Thyroid gland (tissue), 4 donors: ENCODE measurements at regions not wholly inside any gene's neighbourhood (a gene's known extent, or its start where the extent isn't known, plus 50 kb on each side); places are given as distances from the start of the nearest gene placed in this dataset.

Source experiments
- DNase-seq, 2 donors: peaks; one replicate each; pipeline ENCODE4 v3.0.0-alpha.2; 2019
- H3K27ac ChIP-seq, 3 donors: fragments of 200-600 bp; sonication (generic); 1 replicate in 2 of 3; 2 replicates in 1 of 3; pipeline ENCODE4 v1.5.1; 2016 to 2019; ENCODE audit warnings: mild to moderate bottlenecking in 1 of 3, moderate library complexity in 1 of 3
- H3K27me3 ChIP-seq: fragments of 200-600 bp; sonication (generic); one replicate; pipeline ENCODE4 v1.5.1; 2019
- H3K36me3 ChIP-seq, 2 donors: fragments of 200-600 bp; sonication (generic); one replicate each; pipeline ENCODE4 v1.5.1; 2016 to 2019
- H3K4me1 ChIP-seq, 2 donors: fragments of 200-600 bp; sonication (generic); one replicate each; pipeline ENCODE4 v1.5.1; 2017 to 2019
- H3K4me3 ChIP-seq, 3 donors: fragments of 200-600 bp; sonication (generic); replicated peaks in 1 of 3; 1 replicate in 2 of 3; 2 replicates in 1 of 3; pipeline ENCODE4 v1.5.1; 2016; ENCODE audit warnings: mild to moderate bottlenecking in 1 of 3
- H3K9me3 ChIP-seq: fragments of 200-600 bp; sonication (generic); one replicate; pipeline ENCODE4 v1.5.1; 2017
- POLR2A ChIP-seq, 2 donors: fragments of 450-650 bp; IDR thresholded peaks; one replicate each; pipeline ENCODE4 v1.6.1; 2017; ENCODE audit warnings: antibody characterized with exemption in 2 of 2, mild to moderate bottlenecking in 2 of 2, moderate library complexity in 1 of 2
- WGBS, 2 donors: methylation state at CpG; one replicate each; pipeline ENCODE4 v1.1.5; 2017; 5-methylcytosine and 5-hydroxymethylcytosine counted together
- intact Hi-C: fragments of 100-400 bp; cut with DNase I; formaldehyde crosslinking; loops from one replicate; pipeline ENCODE4 v1.15.1; 2023
- TF ChIP-seq, protein P1 (sequence below), 6 experiments: fragments of 200-600 bp in 3 of 6; fragments of 450-650 bp in 3 of 6; sonication (generic) in 3 of 6; IDR thresholded peaks; one replicate each; pipeline ENCODE4 v1.5.1; 2016 to 2019; ENCODE audit warnings: antibody characterized with exemption in 6 of 6, mild to moderate bottlenecking in 2 of 6, inconsistent platforms in 1 of 6, moderate library complexity in 1 of 6

DNA sequence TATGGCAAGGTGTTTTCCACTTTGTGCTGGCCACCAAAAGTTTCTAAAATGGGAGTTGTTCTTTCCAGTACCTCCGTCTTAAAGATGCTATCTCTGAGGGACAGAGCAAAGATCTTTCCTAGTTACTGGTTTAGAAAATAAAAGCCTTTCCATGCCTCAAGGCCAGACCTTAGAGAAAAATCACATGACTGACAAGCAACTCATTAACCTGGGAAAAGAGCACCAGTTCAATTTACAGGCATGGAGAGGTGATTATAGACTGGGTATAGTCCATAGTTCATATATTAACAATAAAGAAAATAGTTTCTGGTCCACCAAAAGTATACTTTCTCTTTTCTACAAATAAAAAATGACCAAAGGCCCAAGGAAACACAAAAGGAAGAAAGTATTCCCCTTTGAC, 230.7 kb downstream of the TOX3 start:
- TF ChIP-seq POLR2A (IDR thresholded peaks at IDR 0.05): no peak
- TF ChIP-seq, protein P1, sequence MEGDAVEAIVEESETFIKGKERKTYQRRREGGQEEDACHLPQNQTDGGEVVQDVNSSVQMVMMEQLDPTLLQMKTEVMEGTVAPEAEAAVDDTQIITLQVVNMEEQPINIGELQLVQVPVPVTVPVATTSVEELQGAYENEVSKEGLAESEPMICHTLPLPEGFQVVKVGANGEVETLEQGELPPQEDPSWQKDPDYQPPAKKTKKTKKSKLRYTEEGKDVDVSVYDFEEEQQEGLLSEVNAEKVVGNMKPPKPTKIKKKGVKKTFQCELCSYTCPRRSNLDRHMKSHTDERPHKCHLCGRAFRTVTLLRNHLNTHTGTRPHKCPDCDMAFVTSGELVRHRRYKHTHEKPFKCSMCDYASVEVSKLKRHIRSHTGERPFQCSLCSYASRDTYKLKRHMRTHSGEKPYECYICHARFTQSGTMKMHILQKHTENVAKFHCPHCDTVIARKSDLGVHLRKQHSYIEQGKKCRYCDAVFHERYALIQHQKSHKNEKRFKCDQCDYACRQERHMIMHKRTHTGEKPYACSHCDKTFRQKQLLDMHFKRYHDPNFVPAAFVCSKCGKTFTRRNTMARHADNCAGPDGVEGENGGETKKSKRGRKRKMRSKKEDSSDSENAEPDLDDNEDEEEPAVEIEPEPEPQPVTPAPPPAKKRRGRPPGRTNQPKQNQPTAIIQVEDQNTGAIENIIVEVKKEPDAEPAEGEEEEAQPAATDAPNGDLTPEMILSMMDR (IDR thresholded peaks at IDR 0.05): no peak
- 70 to 71% methylated on average over 1 of the region's 1 CpG for WGBS, 2 donors
- DNase-seq: no peak
- Histone ChIP-seq H3K27ac (no peak overlapping the region), H3K4me3 (no peak overlapping the region), H3K36me3 (no peaks in the 10 kb centered on the region), H3K9me3 (no peaks in the 10 kb centered on the region), H3K4me1 (no peaks in the 10 kb centered on the region), H3K27me3 (no peaks in the 10 kb centered on the region)
- intact Hi-C loops: no loop called here

DNA sequence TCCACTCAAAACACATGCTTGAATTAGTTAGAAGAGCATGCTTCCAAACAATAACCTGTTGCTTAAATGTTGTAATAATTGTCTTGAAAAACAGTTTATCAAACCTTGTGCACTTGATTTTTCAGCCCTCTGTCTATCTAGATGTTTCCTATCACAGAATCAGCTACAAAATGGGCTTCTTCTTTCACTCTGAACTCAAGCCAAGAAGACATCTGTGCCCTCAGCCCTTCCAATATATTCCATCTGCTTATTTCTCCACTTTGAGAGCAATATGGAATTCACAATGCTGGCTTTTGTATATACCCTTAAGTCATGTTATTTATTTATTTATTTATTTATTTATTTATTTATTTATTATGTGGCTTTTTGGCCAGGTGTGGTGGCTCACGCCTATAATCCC, 234.2 kb downstream of the TOX3 start:
- no peak overlapping the region for H3K4me3 ChIP-seq
- H3K4me1 ChIP-seq: no peaks in the 10 kb centered on the region
- no peaks in the 10 kb centered on the region for H3K9me3 ChIP-seq
- H3K27ac ChIP-seq: no peak overlapping the region
- DNase-seq: no peak
- no peaks in the 10 kb centered on the region for H3K36me3 ChIP-seq
- no peak for TF ChIP-seq POLR2A (IDR thresholded peaks at IDR 0.05)
- TF ChIP-seq, protein P1 (IDR thresholded peaks at IDR 0.05): no peak
- WGBS, 2 donors: 94 to 97% methylated on average over 1 of the region's 1 CpG
- intact Hi-C loops: no loop called here
- no peaks in the 10 kb centered on the region for H3K27me3 ChIP-seq

DNA sequence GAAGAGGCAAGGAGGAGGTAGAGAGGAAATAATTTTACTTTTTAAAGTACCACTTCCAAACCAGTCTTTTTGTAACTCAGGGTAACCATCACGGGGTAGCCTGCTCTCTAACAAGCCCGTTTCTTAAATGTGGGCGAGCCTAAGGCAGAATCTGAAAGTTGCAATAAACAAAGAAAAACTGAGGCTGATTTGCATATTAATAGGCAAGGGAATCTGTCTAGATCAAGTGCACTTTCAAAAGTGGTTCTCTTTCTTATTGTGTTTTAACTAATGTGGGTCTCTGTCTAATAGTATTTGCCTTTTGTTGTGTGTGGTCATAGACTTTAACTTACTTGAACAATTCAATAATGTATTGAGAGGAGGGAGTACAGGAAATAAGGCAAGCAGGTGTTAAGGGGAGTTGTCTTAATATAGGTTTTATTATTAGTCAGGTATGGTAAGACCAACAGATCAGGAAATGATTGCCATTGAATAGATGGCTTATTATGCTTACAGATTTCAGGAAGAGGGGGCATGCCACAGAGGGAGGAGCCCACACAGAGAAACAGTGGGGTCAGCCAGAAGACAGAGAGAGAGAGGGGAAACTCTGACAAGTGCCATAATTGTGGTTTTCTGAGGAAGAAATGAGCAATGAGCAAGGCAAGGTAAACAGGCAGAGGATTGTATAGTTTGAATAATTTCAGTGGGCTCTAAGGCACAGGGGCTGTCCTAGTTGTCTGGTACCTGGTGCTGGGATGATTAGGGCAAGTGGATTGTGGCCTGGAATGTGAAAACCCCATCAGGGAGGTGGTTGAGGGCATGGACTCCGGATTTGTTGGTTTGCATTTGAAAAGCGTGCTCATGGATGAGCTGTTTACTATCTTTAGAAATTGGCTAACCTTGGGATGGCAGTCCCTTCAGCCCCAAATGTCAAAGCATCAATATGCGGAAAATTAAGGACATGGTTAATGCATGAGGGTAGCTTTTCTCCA, 237.2 kb downstream of the TOX3 start:
- H3K9me3 ChIP-seq: no peaks in the 10 kb centered on the region
- H3K27ac ChIP-seq: no peak overlapping the region
- 70 to 74% methylated on average over 6 of the region's 6 CpGs for WGBS, 2 donors
- TF ChIP-seq, protein P1 (IDR thresholded peaks at IDR 0.05): no peak
- no peak for TF ChIP-seq POLR2A (IDR thresholded peaks at IDR 0.05)
- no peak overlapping the region for H3K4me3 ChIP-seq
- intact Hi-C loops: no loop called here
- no peaks in the 10 kb centered on the region for H3K27me3 ChIP-seq
- H3K4me1 ChIP-seq: no peaks in the 10 kb centered on the region
- no peaks in the 10 kb centered on the region for H3K36me3 ChIP-seq
- DNase-seq: no peak

DNA sequence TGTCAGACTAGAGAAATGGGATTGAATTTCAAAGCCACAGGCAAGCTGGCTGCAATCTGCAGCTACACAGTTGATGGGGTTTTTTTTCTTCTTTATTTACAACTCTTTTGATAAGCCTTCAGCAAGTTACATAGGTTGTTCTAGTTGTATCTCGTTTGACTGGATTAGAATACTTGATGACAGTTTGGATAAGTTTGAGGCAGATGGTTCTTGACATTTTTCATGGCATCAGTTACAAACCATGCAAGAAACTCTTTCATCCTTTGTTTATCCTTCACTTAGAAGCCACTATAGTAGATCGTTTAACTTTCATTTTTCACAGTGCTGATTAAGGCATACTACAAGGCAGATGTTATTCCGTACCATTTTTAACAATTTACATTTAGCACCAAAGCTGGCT, 238.9 kb downstream of the TOX3 start:
- intact Hi-C loops: no loop called here
- Histone ChIP-seq H3K27me3 (no peaks in the 10 kb centered on the region), H3K27ac (no peak overlapping the region), H3K36me3 (no peaks in the 10 kb centered on the region), H3K9me3 (no peaks in the 10 kb centered on the region), H3K4me1 (no peaks in the 10 kb centered on the region), H3K4me3 (no peak overlapping the region)
- no peak for DNase-seq
- WGBS, 2 donors: 53 to 58% methylated on average over 3 of the region's 3 CpGs
- TF ChIP-seq, protein P1 (IDR thresholded peaks at IDR 0.05): no peak
- TF ChIP-seq POLR2A (IDR thresholded peaks at IDR 0.05): no peak

DNA sequence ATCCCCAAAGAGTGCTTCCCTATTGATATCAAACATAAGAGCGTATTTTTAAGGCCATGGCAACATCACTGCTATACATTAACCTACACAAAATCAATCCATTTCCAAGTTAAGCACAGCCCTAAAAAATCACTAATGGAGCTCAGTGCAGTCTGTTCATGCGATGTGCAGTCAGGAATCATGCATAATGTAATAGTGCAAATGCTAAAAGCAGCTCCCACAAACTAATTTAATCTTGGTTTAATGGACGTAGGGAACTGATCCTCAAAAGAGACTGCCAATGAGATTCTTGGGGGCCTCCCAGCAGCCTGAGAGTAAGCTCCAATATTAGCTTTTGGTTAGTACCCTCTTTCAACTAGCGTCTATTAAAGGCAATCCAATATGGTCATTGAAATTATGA, 245.9 kb downstream of the TOX3 start:
- intact Hi-C loops: no loop called here
- Histone ChIP-seq H3K4me1 (no peaks in the 10 kb centered on the region), H3K27ac (no peak overlapping the region), H3K27me3 (no peaks in the 10 kb centered on the region), H3K36me3 (no peaks in the 10 kb centered on the region), H3K4me3 (no peak overlapping the region), H3K9me3 (no peaks in the 10 kb centered on the region)
- no peak for TF ChIP-seq POLR2A (IDR thresholded peaks at IDR 0.05)
- TF ChIP-seq, protein P1 (IDR thresholded peaks at IDR 0.05): no peak
- DNase-seq: no peak
- 85 to 89% methylated on average over 4 of the region's 4 CpGs for WGBS, 2 donors
